Brain microvascular endothelial cell (primary cell): ENCODE measurements at regions not wholly inside any gene's neighbourhood (a gene's known extent, or its start where the extent isn't known, plus 50 kb on each side); places are given as distances from the start of the nearest gene placed in this dataset.

ENCODE experiments used
- DNase-seq: peaks from one replicate; pipeline ENCODE4 v3.0.0-alpha.2; 2020
- H3K27ac ChIP-seq: fragments of 250-450 bp; sonication (Bioruptor Pico); 2 replicates; pipeline ENCODE4 v1.5.1; 2020; ENCODE audit warnings: mild to moderate bottlenecking, moderate library complexity
- H3K27me3 ChIP-seq: fragments of 250-450 bp; sonication (Bioruptor Pico); replicated peaks from 2 replicates; pipeline ENCODE4 v1.5.1; 2020; ENCODE audit warnings: mild to moderate bottlenecking
- H3K36me3 ChIP-seq: fragments of 250-450 bp; sonication (Bioruptor Pico); replicated peaks from 2 replicates; pipeline ENCODE4 v1.5.1; 2020; ENCODE audit warnings: mild to moderate bottlenecking
- H3K4me3 ChIP-seq: 2 replicates; pipeline ENCODE4 v1.5.1; 2011; ENCODE audit warnings: low read depth, mild to moderate bottlenecking, control low read depth, low read length, moderate library complexity
- in situ Hi-C: cut with HindIII; loops from 2 replicates; pipeline ENCODE4 v1.10.0; 2017; ENCODE audit warnings: low sequenced_read_pairs, low pct_ligation_motif_present
- TF ChIP-seq, protein P1 (sequence below): IDR thresholded peaks from 2 replicates; pipeline ENCODE4 v1.5.1; 2011; ENCODE audit warnings: low read depth, mild to moderate bottlenecking, moderate library complexity, low read length, control low read depth, inconsistent platforms; ENCODE audit errors: missing control alignments

DNA sequence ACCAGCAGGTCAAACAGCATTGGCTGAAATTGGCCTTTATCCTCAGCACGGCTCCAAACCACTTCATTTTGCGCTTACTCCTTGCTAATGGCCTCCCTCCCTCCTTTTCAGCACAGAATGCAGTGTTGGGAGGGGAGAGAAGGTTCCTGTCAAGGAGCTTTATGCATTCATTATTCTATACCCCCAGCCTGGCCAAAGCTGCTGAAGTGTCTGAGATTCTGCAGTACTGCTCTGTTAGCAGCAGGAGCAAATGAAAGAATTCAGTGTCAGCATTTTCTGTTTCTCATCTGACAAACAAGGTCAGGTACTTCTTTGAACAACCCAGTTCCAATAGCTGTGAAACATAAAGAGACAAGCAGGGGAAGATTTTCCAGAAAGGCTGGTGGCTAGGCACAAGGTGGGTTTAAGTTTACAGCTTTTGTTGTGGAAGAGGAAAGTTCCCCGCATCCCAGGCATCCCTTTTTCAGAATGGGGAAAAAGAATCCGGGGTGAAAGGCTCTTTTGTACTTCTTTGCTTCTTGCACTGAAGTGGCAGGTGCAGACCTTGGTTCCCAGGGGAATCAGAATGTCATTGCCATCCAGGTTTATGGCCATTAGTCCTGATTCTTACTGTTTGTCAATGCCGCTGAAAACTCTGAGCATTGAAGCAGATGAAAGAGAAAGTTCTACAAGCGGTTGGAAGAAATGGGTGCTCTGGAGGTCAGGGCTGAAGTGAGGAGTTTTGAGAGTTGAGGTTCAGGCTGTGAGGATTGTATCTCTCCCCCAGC is 109.3 kb upstream of the APC start:
- no peak overlapping the region for H3K4me3 ChIP-seq
- H3K27ac ChIP-seq, result no peak overlapping the region
- TF ChIP-seq, protein P1, sequence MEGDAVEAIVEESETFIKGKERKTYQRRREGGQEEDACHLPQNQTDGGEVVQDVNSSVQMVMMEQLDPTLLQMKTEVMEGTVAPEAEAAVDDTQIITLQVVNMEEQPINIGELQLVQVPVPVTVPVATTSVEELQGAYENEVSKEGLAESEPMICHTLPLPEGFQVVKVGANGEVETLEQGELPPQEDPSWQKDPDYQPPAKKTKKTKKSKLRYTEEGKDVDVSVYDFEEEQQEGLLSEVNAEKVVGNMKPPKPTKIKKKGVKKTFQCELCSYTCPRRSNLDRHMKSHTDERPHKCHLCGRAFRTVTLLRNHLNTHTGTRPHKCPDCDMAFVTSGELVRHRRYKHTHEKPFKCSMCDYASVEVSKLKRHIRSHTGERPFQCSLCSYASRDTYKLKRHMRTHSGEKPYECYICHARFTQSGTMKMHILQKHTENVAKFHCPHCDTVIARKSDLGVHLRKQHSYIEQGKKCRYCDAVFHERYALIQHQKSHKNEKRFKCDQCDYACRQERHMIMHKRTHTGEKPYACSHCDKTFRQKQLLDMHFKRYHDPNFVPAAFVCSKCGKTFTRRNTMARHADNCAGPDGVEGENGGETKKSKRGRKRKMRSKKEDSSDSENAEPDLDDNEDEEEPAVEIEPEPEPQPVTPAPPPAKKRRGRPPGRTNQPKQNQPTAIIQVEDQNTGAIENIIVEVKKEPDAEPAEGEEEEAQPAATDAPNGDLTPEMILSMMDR, result no peak
- no peak for DNase-seq
- H3K27me3 ChIP-seq, result no peaks in the 10 kb centered on the region
- no peaks in the 10 kb centered on the region for H3K36me3 ChIP-seq
- in situ Hi-C loops, result no loop called here

GRCh38 chr5:112630246-112631009 is 107.3 kb upstream of the APC start:
- no peaks in the 10 kb centered on the region for H3K36me3 ChIP-seq
- in situ Hi-C loops, result no loop called here
- no peak overlapping the region for H3K27ac ChIP-seq
- no peak for DNase-seq
- no peaks in the 10 kb centered on the region for H3K27me3 ChIP-seq
- H3K4me3 ChIP-seq, result no peak overlapping the region
- TF ChIP-seq, protein P1, result no peak

DNA sequence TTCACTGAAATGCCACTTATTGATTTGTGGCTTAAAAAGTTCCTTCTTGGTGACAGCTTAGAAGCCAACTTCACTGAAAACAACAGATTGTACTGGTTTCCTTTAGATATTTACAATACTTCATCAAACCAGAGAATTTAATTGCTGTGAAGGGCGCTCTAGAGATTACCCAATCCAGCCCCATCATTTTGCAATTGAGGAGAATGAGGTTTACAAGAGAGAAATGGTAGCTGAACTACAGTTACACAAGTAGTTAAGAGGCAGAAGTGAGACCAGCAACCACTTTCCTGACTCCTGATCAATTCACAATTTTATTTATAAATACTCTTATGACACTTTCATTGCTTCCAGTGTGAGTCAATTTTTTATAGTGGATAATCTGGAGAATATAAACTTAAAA is 103.5 kb upstream of the APC start:
- in situ Hi-C loops, result no loop called here
- TF ChIP-seq, protein P1, result no peak
- DNase-seq, result no peak
- no peak overlapping the region for H3K27ac ChIP-seq
- no peaks in the 10 kb centered on the region for H3K27me3 ChIP-seq
- no peak overlapping the region for H3K4me3 ChIP-seq
- H3K36me3 ChIP-seq, result no peaks in the 10 kb centered on the region

DNA sequence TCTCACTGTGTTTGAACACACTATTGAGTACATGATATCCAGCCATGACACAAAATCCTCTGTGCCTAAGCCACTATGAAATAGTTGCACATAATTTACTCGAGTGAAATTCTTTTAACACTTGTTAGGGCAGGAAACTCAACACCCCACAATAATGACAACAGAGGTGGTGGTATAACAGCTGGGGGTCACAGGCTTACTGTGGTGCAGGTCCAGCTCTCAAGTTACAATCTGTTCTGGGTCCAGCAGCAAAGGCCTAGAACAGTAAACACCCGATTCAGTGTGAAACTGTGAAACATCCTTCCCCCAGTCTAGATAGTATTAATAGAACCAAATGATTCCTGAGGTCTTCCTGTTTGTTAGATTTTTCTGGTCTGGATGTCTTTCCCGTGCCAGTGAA is 102.9 kb upstream of the APC start:
- H3K36me3 ChIP-seq, result no peaks in the 10 kb centered on the region
- no peak for DNase-seq
- H3K27ac ChIP-seq, result no peak overlapping the region
- in situ Hi-C loops, result no loop called here
- TF ChIP-seq, protein P1, result no peak
- H3K27me3 ChIP-seq, result no peaks in the 10 kb centered on the region
- H3K4me3 ChIP-seq, result no peak overlapping the region

- no peak for DNase-seq
- Histone ChIP-seq H3K36me3 (no peaks in the 10 kb centered on the region), H3K27me3 (no peaks in the 10 kb centered on the region), H3K4me3 (no peak overlapping the region), H3K27ac (no peak overlapping the region)
- TF ChIP-seq, protein P1, result no peak
- in situ Hi-C loops, result no loop called here
Observed at GRCh38 chr5:112635276-112635675, 102.4 kb upstream of the APC start.
